Left ventricle myocardium superior (tissue), 1 donor: ENCODE measurements at regions not wholly inside any gene's neighbourhood (a gene's known extent, or its start where the extent isn't known, plus 50 kb on each side); places are given as distances from the start of the nearest gene placed in this dataset.

Source experiments
- ATAC-seq: fragments of 200-7000 bp; cut with Tn5 transposase; one replicate; pipeline ENCODE4 v1.9.1; 2020; ENCODE audit warnings: mild to moderate bottlenecking, moderate library complexity
- DNase-seq: peaks from one replicate; pipeline ENCODE4 v3.0.0-alpha.2; 2020
- intact Hi-C: fragments of 100-400 bp; cut with micrococcal nuclease; formaldehyde crosslinking; loops from one replicate; pipeline ENCODE4 v1.11.0; 2022
- donor health status: DM: no; HTN: yes; CAD: no; lungs with severe emphysema.

GRCh38 chr6:97658090-97658489 lies 375.1 kb upstream of the MMS22L start:
- no peak for DNase-seq
- no peak for ATAC-seq
- intact Hi-C loops, result no loop called here

- ATAC-seq (no peak), DNase-seq (no peak)
- intact Hi-C loops, result no loop called here
Observed at GRCh38 chr6:97663252-97663651, 380.2 kb upstream of the MMS22L start.

- DNase-seq (no peak), ATAC-seq (no peak)
- intact Hi-C loops, result no loop called here
Observed at GRCh38 chr6:97665446-97665845, 382.4 kb upstream of the MMS22L start.

GRCh38 chr6:97666889-97667288 lies 383.9 kb upstream of the MMS22L start:
- no peak for DNase-seq
- intact Hi-C loops, result no loop called here
- no peak for ATAC-seq

GRCh38 chr6:97668716-97669115 lies 385.7 kb upstream of the MMS22L start:
- ATAC-seq, result peak; percentile 85
- intact Hi-C loops, result no loop called here
- DNase-seq, result peak; percentile 27

- DNase-seq (peak; percentile 44), ATAC-seq (peak; percentile 96)
- intact Hi-C loops, result no loop called here
Observed at GRCh38 chr6:97669191-97670031, 386.4 kb upstream of the MMS22L start.

GRCh38 chr6:97674802-97675201 lies 391.8 kb upstream of the MMS22L start:
- ATAC-seq, result no peak

GRCh38 chr6:97677626-97678025 lies 394.6 kb upstream of the MMS22L start:
- intact Hi-C loops, result no loop called here
- DNase-seq, result no peak
- no peak for ATAC-seq

More at GRCh38 chr6:97674802-97675201, 391.8 kb upstream of the MMS22L start:
- no peak for DNase-seq
- intact Hi-C loops, result no loop called here

- no peak for ATAC-seq
- DNase-seq, result no peak
- intact Hi-C loops, result no loop called here
Observed at GRCh38 chr6:97687916-97688315, 404.9 kb upstream of the MMS22L start.

GRCh38 chr6:97689078-97689754 lies 406.2 kb upstream of the MMS22L start:
- intact Hi-C loops, result no loop called here
- DNase-seq (no peak), ATAC-seq (no peak)

GRCh38 chr6:97697456-97697855 lies 414.4 kb upstream of the MMS22L start:
- ATAC-seq (no peak), DNase-seq (no peak)
- intact Hi-C loops, result no loop called here

- ATAC-seq (no peak), DNase-seq (no peak)
- intact Hi-C loops, result no loop called here
Observed at GRCh38 chr6:97701801-97702200, 418.8 kb upstream of the MMS22L start.

- DNase-seq (no peak), ATAC-seq (no peak)
- intact Hi-C loops, result no loop called here
Observed at GRCh38 chr6:97702248-97702647, 419.2 kb upstream of the MMS22L start.

GRCh38 chr6:97703661-97704060 lies 420.6 kb upstream of the MMS22L start:
- ATAC-seq, result no peak
- intact Hi-C loops, result no loop called here
- no peak for DNase-seq

GRCh38 chr6:97705568-97705967 lies 422.6 kb upstream of the MMS22L start:
- ATAC-seq (no peak), DNase-seq (no peak)
- intact Hi-C loops, result no loop called here

GRCh38 chr6:97712751-97713150 lies 429.7 kb upstream of the MMS22L start:
- no peak for DNase-seq
- no peak for ATAC-seq
- intact Hi-C loops, result no loop called here

- ATAC-seq, result no peak
- intact Hi-C loops, result no loop called here
- no peak for DNase-seq
Observed at GRCh38 chr6:97714772-97715171, 431.8 kb upstream of the MMS22L start.

GRCh38 chr6:97717086-97717485 lies 434.1 kb upstream of the MMS22L start:
- ATAC-seq (no peak), DNase-seq (no peak)
- intact Hi-C loops, result no loop called here

GRCh38 chr6:97726378-97726777 lies 443.4 kb upstream of the MMS22L start:
- DNase-seq (no peak), ATAC-seq (no peak)
- intact Hi-C loops, result no loop called here

- no peak for ATAC-seq
- DNase-seq, result no peak
- intact Hi-C loops, result no loop called here
Observed at GRCh38 chr6:97732045-97732444, 449.0 kb upstream of the MMS22L start.

- ATAC-seq, result no peak
- intact Hi-C loops, result no loop called here
- DNase-seq, result no peak
Observed at GRCh38 chr6:97757575-97757974, 474.6 kb upstream of the MMS22L start.
